H1 (cell line): ENCODE measurements at regions not wholly inside any gene's neighbourhood (a gene's known extent, or its start where the extent isn't known, plus 50 kb on each side); places are given as distances from the start of the nearest gene placed in this dataset.

ENCODE experiments used
- CTCF ChIA-PET: fragments of 300-600 bp; sonication (Branson Sonifier 250); formaldehyde crosslinking; loops from one replicate; lab custom pipeline; 2021; ENCODE audit not compliant: partially characterized antibody; lab: Charles Lee
- POLR2A ChIA-PET: fragments of 300-600 bp; sonication (Branson Sonifier 250); formaldehyde crosslinking; loops from one replicate; lab custom pipeline; 2021; ENCODE audit warnings: inconsistent platforms; ENCODE audit not compliant: partially characterized antibody; lab: Charles Lee
- DNase-seq, 2 experiments: peaks; one replicate each; pipeline versions ENCODE4 v3.0.0 to v3.0.0-alpha.2; 2010 to 2022; ENCODE audit warnings: low spot score in 2 of 2, low read depth in 1 of 2, mixed read lengths in 1 of 2
- FAIRE-seq: peaks from 2 replicates; lab custom pipeline; 2011; peaks lifted over from hg19 to GRCh38; lab: Jason Lieb, UNC
- H2AFZ ChIP-seq: 2 replicates; pipeline ENCODE4 v1.8.1; 2012; ENCODE audit warnings: low read length, inconsistent platforms
- H2AK5ac ChIP-seq: 2 replicates; pipeline ENCODE4 v1.6.1; 2013; ENCODE audit warnings: low read depth, low read length
- H2BK120ac ChIP-seq: replicated peaks from 2 replicates; pipeline ENCODE3; 2013; ENCODE audit warnings: low read depth, low read length, inconsistent platforms
- H2BK12ac ChIP-seq: 2 replicates; pipeline ENCODE4 v1.6.1; 2013; ENCODE audit warnings: low read depth, low read length
- H2BK15ac ChIP-seq: 2 replicates; pipeline ENCODE4 v1.6.1; 2013; ENCODE audit warnings: low read length
- H2BK20ac ChIP-seq: 2 replicates; pipeline ENCODE4 v1.6.1; 2013; ENCODE audit warnings: low read length
- H2BK5ac ChIP-seq: 2 replicates; pipeline ENCODE4 v1.6.1; 2013; ENCODE audit warnings: low read depth, low read length
- H3K14ac ChIP-seq: 2 replicates; pipeline ENCODE4 v1.6.1; 2013; ENCODE audit warnings: inconsistent platforms; ENCODE audit not compliant: insufficient read length
- H3K18ac ChIP-seq: 2 replicates; pipeline ENCODE4 v1.6.1; 2013; ENCODE audit warnings: low read length; ENCODE audit errors: extremely low read depth
- H3K23ac ChIP-seq: 2 replicates; pipeline ENCODE4 v1.6.1; 2013; ENCODE audit warnings: inconsistent platforms; ENCODE audit not compliant: insufficient read length
- H3K23me2 ChIP-seq: 2 replicates; pipeline ENCODE4 v1.6.1; 2013; ENCODE audit warnings: low read depth, low read length
- H3K27ac ChIP-seq: 2 replicates; pipeline ENCODE4 v1.6.1; 2011; ENCODE audit warnings: low read depth, low read length, inconsistent platforms
- H3K27me3 ChIP-seq, 4 experiments: replicated peaks in 1 of 4; 1 replicate in 1 of 4; 2 replicates in 3 of 4; pipeline versions ENCODE4 v1.6.1 to v1.8.1; 2011 to 2013; ENCODE audit warnings: low read length in 3 of 4, mild to moderate bottlenecking in 3 of 4, inconsistent platforms in 2 of 4, mixed read lengths in 2 of 4, moderate library complexity in 1 of 4; ENCODE audit not compliant: control insufficient read depth in 3 of 4, insufficient read depth in 3 of 4; ENCODE audit errors: extremely low read depth in 1 of 4
- H3K36me3 ChIP-seq, 4 experiments: 2 replicates each; pipeline versions ENCODE4 v1.6.1 to v1.8.1; 2011 to 2013; ENCODE audit warnings: mild to moderate bottlenecking in 4 of 4, low read length in 3 of 4, moderate library complexity in 2 of 4, control low read depth in 1 of 4, inconsistent platforms in 1 of 4; ENCODE audit not compliant: insufficient read depth in 4 of 4, control insufficient read depth in 2 of 4
- H3K4ac ChIP-seq: replicated peaks from 2 replicates; pipeline ENCODE3; 2013; ENCODE audit warnings: low read length, low read depth, mixed read lengths, inconsistent platforms; ENCODE audit not compliant: insufficient read length
- H3K4me1 ChIP-seq, 4 experiments: replicated peaks in 1 of 4; 1 replicate in 1 of 4; 2 replicates in 3 of 4; pipeline versions ENCODE4 v1.6.1 to v1.8.1; 2011 to 2013; ENCODE audit warnings: low read length in 3 of 4, inconsistent platforms in 2 of 4, mixed read lengths in 1 of 4; ENCODE audit not compliant: insufficient read depth in 4 of 4, control insufficient read depth in 3 of 4
- H3K4me2 ChIP-seq, 2 experiments: 2 replicates each; pipeline versions ENCODE4 v1.6.1 to v1.8.1; 2011 to 2013; ENCODE audit warnings: low read depth in 2 of 2, low read length in 2 of 2, control low read depth in 1 of 2, inconsistent platforms in 1 of 2, mild to moderate bottlenecking in 1 of 2; ENCODE audit not compliant: insufficient read depth in 1 of 2
- H3K4me3 ChIP-seq, 4 experiments: fragments of 200-600, 300-600 bp in 1 of 4; sonication (generic), shearing (Covaris generic), sonication (Bioruptor Twin) in 1 of 4; 2 replicates each; pipeline versions ENCODE4 v1.5.1 to v1.8.1; 2011 to 2016; ENCODE audit warnings: low read length in 4 of 4, low read depth in 3 of 4, control low read depth in 2 of 4, inconsistent platforms in 2 of 4, mild to moderate bottlenecking in 2 of 4, mixed read lengths in 1 of 4, moderate library complexity in 1 of 4; ENCODE audit not compliant: insufficient read depth in 2 of 4; ENCODE audit errors: extremely low read depth in 1 of 4
- H3K56ac ChIP-seq: replicated peaks from 2 replicates; pipeline ENCODE3; 2013; ENCODE audit warnings: low read depth, mild to moderate bottlenecking, mixed read lengths, low read length, inconsistent platforms; ENCODE audit not compliant: insufficient read length
- H3K79me1 ChIP-seq: 2 replicates; pipeline ENCODE4 v1.6.1; 2013; ENCODE audit warnings: low read depth, low read length, control low read depth
- H3K79me2 ChIP-seq, 2 experiments: 2 replicates each; pipeline versions ENCODE4 v1.6.1 to v1.8.1; 2012 to 2013; ENCODE audit warnings: low read length in 2 of 2, mild to moderate bottlenecking in 2 of 2, inconsistent platforms in 1 of 2; ENCODE audit not compliant: insufficient read depth in 2 of 2, control insufficient read depth in 1 of 2
- H3K9ac ChIP-seq, 4 experiments: replicated peaks in 1 of 4; 1 replicate in 1 of 4; 2 replicates in 3 of 4; pipeline versions ENCODE4 v1.6.1 to v1.8.1; 2011 to 2013; ENCODE audit warnings: low read depth in 3 of 4, low read length in 3 of 4, control low read depth in 2 of 4, mild to moderate bottlenecking in 2 of 4, moderate library complexity in 2 of 4, inconsistent platforms in 1 of 4; ENCODE audit errors: extremely low read depth in 1 of 4
- H3K9me3 ChIP-seq, 2 experiments: 2 replicates each; pipeline versions ENCODE4 v1.6.1 to v1.8.1; 2012 to 2013; ENCODE audit warnings: mild to moderate bottlenecking in 2 of 2, moderate library complexity in 2 of 2, control low read depth in 1 of 2, inconsistent platforms in 1 of 2, low read depth in 1 of 2, low read length in 1 of 2, mixed read lengths in 1 of 2; ENCODE audit not compliant: insufficient read depth in 2 of 2
- H4K20me1 ChIP-seq, 2 experiments: replicated peaks in 1 of 2; 2 replicates each; pipeline versions ENCODE3 to v1.8.1; 2011 to 2013; ENCODE audit warnings: inconsistent platforms in 2 of 2, low read length in 2 of 2, mild to moderate bottlenecking in 1 of 2; ENCODE audit not compliant: insufficient read depth in 2 of 2, control insufficient read depth in 1 of 2
- H4K5ac ChIP-seq: 2 replicates; pipeline ENCODE4 v1.6.1; 2013; ENCODE audit warnings: low read length, low read depth, mixed read lengths, inconsistent platforms; ENCODE audit not compliant: insufficient read length
- H4K8ac ChIP-seq: 2 replicates; pipeline ENCODE4 v1.8.0; 2013; ENCODE audit warnings: mild to moderate bottlenecking, moderate library complexity, low read length, inconsistent platforms; ENCODE audit not compliant: insufficient read depth; ENCODE audit errors: extremely low read depth
- H4K91ac ChIP-seq: replicated peaks from 2 replicates; pipeline ENCODE3; 2013; ENCODE audit warnings: low read length, mixed read lengths, inconsistent platforms; ENCODE audit not compliant: insufficient read length
- BCL11A ChIP-seq, 2 experiments: IDR thresholded peaks; one replicate each; pipeline ENCODE4 v1.6.1; 2011; ENCODE audit warnings: low read depth in 2 of 2, low read length in 2 of 2, mild to moderate bottlenecking in 2 of 2
- CREB1 ChIP-seq: IDR thresholded peaks from 2 replicates; pipeline ENCODE4 v1.6.1; 2012; ENCODE audit warnings: inconsistent platforms
- NRF1 ChIP-seq: IDR thresholded peaks from 2 replicates; pipeline ENCODE4 v1.6.1; 2011; ENCODE audit warnings: mild to moderate bottlenecking, low read depth, low read length, improper control_type of control experiment
- PHF8 ChIP-seq: fragments of 200-600 bp; sonication (generic); conservative IDR thresholded peaks from 2 replicates; pipeline ENCODE4 v1.7.1; 2012; ENCODE audit warnings: low read depth, mild to moderate bottlenecking, inconsistent platforms, low read length, moderate library complexity
- SAP30 ChIP-seq: fragments of 300-600 bp; sonication (generic); IDR thresholded peaks from 2 replicates; pipeline ENCODE4 v1.7.1; 2012; ENCODE audit warnings: low read length, moderate library complexity, mild to moderate bottlenecking, inconsistent platforms; ENCODE audit not compliant: insufficient read depth, insufficient replicate concordance
- ZNF274 ChIP-seq: IDR thresholded peaks from 2 replicates; pipeline ENCODE4 v1.7.0; 2012; ENCODE audit warnings: low read length, borderline replicate concordance; ENCODE audit errors: extremely low read depth
- WGBS, 2 experiments: shearing (Covaris generic) in 1 of 2; methylation state at CpG; one replicate each; pipeline versions ENCODE4 v1.1.6 to v1.1.7; 2013 to 2015; ENCODE audit warnings: low lambda C conversion rate in 2 of 2, mixed read lengths in 2 of 2, inconsistent platforms in 1 of 2, low coverage in 1 of 2, missing lambda C conversion rate in 1 of 2; ENCODE audit not compliant: insufficient replicate concordance in 2 of 2, insufficient coverage in 1 of 2, insufficient read length in 1 of 2; ENCODE audit errors: extremely low coverage in 1 of 2, missing lambda C conversion rate in 1 of 2; 5-methylcytosine and 5-hydroxymethylcytosine counted together
- TF ChIP-seq, protein P1 (sequence below): IDR thresholded peaks from 2 replicates; pipeline ENCODE4 v1.6.1; 2012; ENCODE audit warnings: inconsistent platforms

DNA sequence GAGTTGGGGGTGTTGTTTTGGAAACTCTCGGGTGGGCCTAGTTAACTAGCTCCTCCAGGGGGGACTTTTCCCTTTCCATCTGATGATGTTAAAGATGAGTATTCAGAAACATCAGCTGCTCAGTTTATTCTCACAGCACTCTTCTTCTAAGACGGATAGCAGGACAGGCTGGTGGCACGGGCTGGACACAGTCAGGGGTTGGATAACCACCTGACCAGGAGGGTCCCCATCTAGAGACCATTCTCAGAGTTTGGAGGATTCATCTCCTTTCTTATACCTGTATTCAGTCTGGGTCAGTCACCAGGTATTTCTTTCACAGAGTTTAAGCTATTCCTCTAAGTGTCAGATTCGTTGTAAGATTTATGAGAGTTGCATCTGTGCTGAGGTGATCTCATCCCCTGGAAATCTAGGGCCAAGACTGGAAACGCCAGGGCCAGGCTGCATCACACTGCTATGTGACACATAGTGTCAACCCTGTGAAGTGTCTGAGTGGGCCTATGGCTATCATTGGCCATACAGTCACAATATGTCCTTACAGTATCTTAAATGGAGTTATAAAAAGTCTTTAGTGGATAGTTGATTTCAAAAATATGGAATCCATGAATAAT lies 111.7 kb downstream of the FAM50B start:
- no peak overlapping the region for H2BK12ac ChIP-seq
- no peak overlapping the region for H2BK20ac ChIP-seq
- no peak overlapping the region for H2AK5ac ChIP-seq
- DNase-seq: no peak
- no peak overlapping the region for H2BK15ac ChIP-seq
- no peaks in the 10 kb centered on the region for H3K79me2 ChIP-seq
- no peaks in the 10 kb centered on the region for H4K20me1 ChIP-seq
- no peaks in the 10 kb centered on the region for H3K4me1 ChIP-seq
- no peak overlapping the region for H3K14ac ChIP-seq
- no peak overlapping the region for H2BK120ac ChIP-seq
- ChIA-PET CTCF (interaction anchor here (0.6 to 1.2 kb wide), 2 partner anchors 18 to 1172 kb away, joined by 4 to 6 read pairs; no protein-coding TSS in a partner anchor), POLR2A (no interaction called here)
- H4K8ac ChIP-seq: no peak overlapping the region
- H3K36me3 ChIP-seq: no peaks in the 10 kb centered on the region
- H3K56ac ChIP-seq: no peak overlapping the region
- H4K91ac ChIP-seq: no peak overlapping the region
- no peak overlapping the region for H2AFZ ChIP-seq
- no peak for FAIRE-seq
- H3K9me3 ChIP-seq: no peaks in the 10 kb centered on the region
- TF ChIP-seq ZNF274: no peak
- no peak for TF ChIP-seq SAP30
- no peak for TF ChIP-seq BCL11A (IDR thresholded peaks at IDR 0.05; ENCODE audit: low read depth in 2 of 2, low read length in 2 of 2)
- no peak for TF ChIP-seq CREB1
- TF ChIP-seq, protein P1, sequence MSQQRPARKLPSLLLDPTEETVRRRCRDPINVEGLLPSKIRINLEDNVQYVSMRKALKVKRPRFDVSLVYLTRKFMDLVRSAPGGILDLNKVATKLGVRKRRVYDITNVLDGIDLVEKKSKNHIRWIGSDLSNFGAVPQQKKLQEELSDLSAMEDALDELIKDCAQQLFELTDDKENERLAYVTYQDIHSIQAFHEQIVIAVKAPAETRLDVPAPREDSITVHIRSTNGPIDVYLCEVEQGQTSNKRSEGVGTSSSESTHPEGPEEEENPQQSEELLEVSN: no peak
- TF ChIP-seq NRF1: no peak
- no peak for TF ChIP-seq PHF8
- no peaks in the 10 kb centered on the region for H3K27me3 ChIP-seq
- H3K4ac ChIP-seq: no peak overlapping the region
- 89% methylated on average over 5 of the region's 5 CpGs; no CpG with 5 or more reads in 1 of the 2 experiments for WGBS, 2 experiments
- H3K4me2 ChIP-seq: no peak overlapping the region
- H3K27ac ChIP-seq: no peak overlapping the region
- H3K79me1 ChIP-seq: no peaks in the 10 kb centered on the region
- no peaks in the 10 kb centered on the region for H3K23me2 ChIP-seq
- H3K9ac ChIP-seq: no peak overlapping the region
- H2BK5ac ChIP-seq: no peak overlapping the region
- no peak overlapping the region for H3K4me3 ChIP-seq
- H4K5ac ChIP-seq: no peak overlapping the region
- H3K23ac ChIP-seq: no peak overlapping the region
- no peak overlapping the region for H3K18ac ChIP-seq
